NCI-H1092 treated with DMSO at 0.1 percent for 48 hours (cell line): ENCODE measurements at regions not wholly inside any gene's neighbourhood (a gene's known extent, or its start where the extent isn't known, plus 50 kb on each side); places are given as distances from the start of the nearest gene placed in this dataset.
A peak's percentile ranks its signal among the peaks of the same experiment; 100 is the strongest.
"Not testable (repeated sequence)": the region's sequence is repeated elsewhere in the genome, so short reads cannot be mapped to it uniquely, and the experiment has no call there.

ENCODE experiments used
- DNase-seq: peaks from one replicate; lab custom pipeline; 2025; lab: John Stamatoyannopoulos, UW

- no peak for DNase-seq
These were observed 336.3 kb downstream of the RASEF start for GRCh38 chr9:82726424-82727276.

- no peak for DNase-seq
These were observed 333.8 kb downstream of the RASEF start for GRCh38 chr9:82729141-82729540.

GRCh38 chr9:82729991-82730589, 332.9 kb downstream of the RASEF start:
- DNase-seq, result no peak

- no peak for DNase-seq
These were observed 330.0 kb downstream of the RASEF start for GRCh38 chr9:82732928-82733327.

- DNase-seq, result no peak
These were observed 326.8 kb downstream of the RASEF start for GRCh38 chr9:82736126-82736525.

GRCh38 chr9:82736701-82737100, 326.2 kb downstream of the RASEF start:
- no peak for DNase-seq

GRCh38 chr9:82745919-82746318, 317.0 kb downstream of the RASEF start:
- no peak for DNase-seq

GRCh38 chr9:82750411-82750913, 312.5 kb downstream of the RASEF start:
- DNase-seq, result no peak

GRCh38 chr9:82757924-82758323, 305.0 kb downstream of the RASEF start:
- DNase-seq, result no peak

- DNase-seq, result peak; percentile 39
These were observed 301.9 kb downstream of the RASEF start for GRCh38 chr9:82761027-82761426.

GRCh38 chr9:82761956-82762355, 301.0 kb downstream of the RASEF start:
- DNase-seq, result no peak

- peak; percentile 29 for DNase-seq
These were observed 299.3 kb downstream of the RASEF start for GRCh38 chr9:82763656-82764055.

GRCh38 chr9:82764061-82764668, 298.8 kb downstream of the RASEF start:
- peak; percentile 10 for DNase-seq

GRCh38 chr9:82774707-82775231, 288.2 kb downstream of the RASEF start:
- not testable (repeated sequence) for DNase-seq

GRCh38 chr9:82776508-82776907, 286.4 kb downstream of the RASEF start:
- DNase-seq, result no peak

GRCh38 chr9:82777366-82777765, 285.6 kb downstream of the RASEF start:
- DNase-seq, result no peak

GRCh38 chr9:82778923-82779322, 284.0 kb downstream of the RASEF start:
- DNase-seq, result not testable (repeated sequence)

GRCh38 chr9:82780017-82780416, 282.9 kb downstream of the RASEF start:
- DNase-seq, result no peak

- DNase-seq, result peak; percentile 61
These were observed 281.0 kb downstream of the RASEF start for GRCh38 chr9:82781921-82782392.

GRCh38 chr9:82783045-82783444, 279.9 kb downstream of the RASEF start:
- no peak for DNase-seq

GRCh38 chr9:82784589-82784988, 278.4 kb downstream of the RASEF start:
- DNase-seq, result no peak

- no peak for DNase-seq
These were observed 273.7 kb downstream of the RASEF start for GRCh38 chr9:82789155-82789824.
